Mesenchymal stem cell (in vitro differentiated cells and primary cell): ENCODE measurements at regions not wholly inside any gene's neighbourhood (a gene's known extent, or its start where the extent isn't known, plus 50 kb on each side); places are given as distances from the start of the nearest gene placed in this dataset.
A peak's percentile ranks its signal among the peaks of the same experiment; 100 is the strongest.
"Not testable (repeated sequence)": the region's sequence is repeated elsewhere in the genome, so short reads cannot be mapped to it uniquely, and the experiment has no call there.

Source experiments
- DNase-seq: peaks from one replicate; pipeline ENCODE4 v3.0.0-alpha.2; 2013
- H2AFZ ChIP-seq: one replicate; pipeline ENCODE4 v1.6.1; 2013; ENCODE audit warnings: low read depth, mild to moderate bottlenecking, control low read depth, inconsistent platforms, low read length, moderate library complexity
- H2AK5ac ChIP-seq: 2 replicates; pipeline ENCODE4 v1.6.1; 2013; ENCODE audit warnings: low read length, moderate library complexity, mild to moderate bottlenecking, inconsistent platforms; ENCODE audit not compliant: severe bottlenecking
- H2BK120ac ChIP-seq: one replicate; pipeline ENCODE4 v1.6.1; 2013; ENCODE audit warnings: low read depth, mild to moderate bottlenecking, inconsistent platforms, low read length, moderate library complexity
- H2BK12ac ChIP-seq, 2 experiments: one replicate each; pipeline ENCODE4 v1.6.1; 2013; ENCODE audit warnings: inconsistent platforms in 2 of 2, low read length in 2 of 2, mild to moderate bottlenecking in 2 of 2, moderate library complexity in 2 of 2, control low read depth in 1 of 2
- H2BK15ac ChIP-seq: one replicate; pipeline ENCODE4 v1.6.1; 2013; ENCODE audit warnings: mild to moderate bottlenecking, low read depth, inconsistent platforms; ENCODE audit not compliant: poor library complexity, severe bottlenecking
- H2BK5ac ChIP-seq: 2 replicates; pipeline ENCODE4 v1.6.1; 2013; ENCODE audit warnings: low read depth, mild to moderate bottlenecking, low read length, control low read depth, inconsistent platforms; ENCODE audit not compliant: poor library complexity, severe bottlenecking
- H3K14ac ChIP-seq, 2 experiments: one replicate each; pipeline ENCODE4 v1.6.1; 2013; ENCODE audit warnings: inconsistent platforms in 2 of 2, low read length in 2 of 2, control low read depth in 1 of 2, mild to moderate bottlenecking in 1 of 2, moderate library complexity in 1 of 2
- H3K18ac ChIP-seq, 2 experiments: one replicate each; pipeline ENCODE4 v1.6.1; 2013; ENCODE audit warnings: inconsistent platforms in 2 of 2, low read length in 2 of 2, control low read depth in 1 of 2, low read depth in 1 of 2, mild to moderate bottlenecking in 1 of 2
- H3K23ac ChIP-seq, 2 experiments: one replicate each; pipeline ENCODE4 v1.6.1; 2013; ENCODE audit warnings: inconsistent platforms in 2 of 2, low read length in 2 of 2, mild to moderate bottlenecking in 2 of 2, moderate library complexity in 2 of 2, control low read depth in 1 of 2
- H3K27ac ChIP-seq: 2 replicates; pipeline ENCODE4 v1.5.1; 2013; ENCODE audit warnings: mild to moderate bottlenecking, moderate library complexity, low read length, control low read depth, inconsistent platforms; ENCODE audit not compliant: poor library complexity, severe bottlenecking
- H3K27me3 ChIP-seq, 2 experiments: 2 replicates each; pipeline versions ENCODE4 v1.6.1 to v1.7.0; 2013; ENCODE audit warnings: low read length in 2 of 2, mild to moderate bottlenecking in 2 of 2, moderate library complexity in 2 of 2, control low read depth in 1 of 2, inconsistent platforms in 1 of 2; ENCODE audit not compliant: control insufficient read depth in 1 of 2, insufficient read depth in 1 of 2
- H3K36me3 ChIP-seq, 2 experiments: 2 replicates each; pipeline versions ENCODE4 v1.6.1 to v1.7.0; 2013; ENCODE audit warnings: low read length in 2 of 2, control low read depth in 1 of 2, inconsistent platforms in 1 of 2, low read depth in 1 of 2, mild to moderate bottlenecking in 1 of 2; ENCODE audit not compliant: insufficient read depth in 2 of 2, control insufficient read depth in 1 of 2
- H3K4ac ChIP-seq, 2 experiments: one replicate each; pipeline ENCODE4 v1.6.1; 2013; ENCODE audit warnings: inconsistent platforms in 2 of 2, low read length in 2 of 2, mild to moderate bottlenecking in 2 of 2, moderate library complexity in 2 of 2, control low read depth in 1 of 2, low read depth in 1 of 2
- H3K4me1 ChIP-seq: 2 replicates; pipeline ENCODE4 v1.6.1; 2013; ENCODE audit warnings: low read depth, low read length, control low read depth; ENCODE audit not compliant: control insufficient read depth, insufficient read depth
- H3K4me2 ChIP-seq: 2 replicates; pipeline ENCODE4 v1.6.1; 2013; ENCODE audit warnings: low read length, mild to moderate bottlenecking, inconsistent platforms; ENCODE audit not compliant: poor library complexity, severe bottlenecking
- H3K4me3 ChIP-seq, 2 experiments: 2 replicates each; pipeline versions ENCODE4 v1.5.1 to v1.7.0; 2013; ENCODE audit warnings: low read length in 2 of 2, mild to moderate bottlenecking in 2 of 2, control low read depth in 1 of 2, low read depth in 1 of 2; ENCODE audit not compliant: insufficient read depth in 1 of 2
- H3K79me1 ChIP-seq: replicated peaks from 2 replicates; pipeline ENCODE4 v1.6.1; 2013; ENCODE audit warnings: mild to moderate bottlenecking, control low read depth, low read length, inconsistent platforms; ENCODE audit not compliant: poor library complexity, severe bottlenecking
- H3K9ac ChIP-seq: 2 replicates; pipeline ENCODE4 v1.7.0; 2013; ENCODE audit warnings: mild to moderate bottlenecking, low read length, moderate library complexity
- H3K9me3 ChIP-seq: 2 replicates; pipeline ENCODE4 v1.7.0; 2013; ENCODE audit warnings: mild to moderate bottlenecking, low read length; ENCODE audit not compliant: control insufficient read depth
- H4K8ac ChIP-seq: one replicate; pipeline ENCODE4 v1.6.1; 2013; ENCODE audit warnings: inconsistent platforms, mild to moderate bottlenecking, low read length, moderate library complexity
- H4K91ac ChIP-seq: one replicate; pipeline ENCODE4 v1.6.1; 2013; ENCODE audit warnings: mild to moderate bottlenecking, low read length, inconsistent platforms
- WGBS: methylation state at CpG from one replicate; pipeline ENCODE4 v1.1.7; 2013; ENCODE audit warnings: mixed read lengths; 5-methylcytosine and 5-hydroxymethylcytosine counted together

DNA sequence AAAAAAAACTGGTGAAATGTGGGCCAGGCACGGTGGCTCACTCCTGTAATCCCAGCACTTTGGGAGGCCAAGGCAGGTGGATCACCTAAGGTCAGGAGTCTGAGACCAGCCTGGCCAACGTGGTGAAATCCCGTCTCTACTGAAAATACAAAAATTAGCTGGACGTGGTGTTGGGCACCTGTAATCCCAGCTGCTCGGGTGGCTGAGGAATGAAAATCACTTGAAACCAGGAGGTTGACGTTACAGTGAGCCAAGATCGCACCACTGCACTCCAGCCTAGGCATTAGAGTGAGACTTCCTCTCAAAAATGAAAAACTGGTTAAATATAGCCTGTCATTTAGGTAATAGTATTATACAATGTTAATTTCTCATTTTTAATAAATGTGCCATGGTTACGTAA lies 1692.0 kb downstream of the SPATA31A7 start:
- not testable (repeated sequence) for H3K14ac ChIP-seq, H3K27ac ChIP-seq, H2BK5ac ChIP-seq, H2AK5ac ChIP-seq, H3K4me1 ChIP-seq, DNase-seq, H3K18ac ChIP-seq, H4K91ac ChIP-seq, H3K27me3 ChIP-seq, H3K79me1 ChIP-seq, H3K4ac ChIP-seq, H3K4me2 ChIP-seq, H2BK120ac ChIP-seq, H3K9me3 ChIP-seq, H3K36me3 ChIP-seq, H3K9ac ChIP-seq, H3K4me3 ChIP-seq, H2AFZ ChIP-seq, H2BK12ac ChIP-seq, H4K8ac ChIP-seq, H2BK15ac ChIP-seq, H3K23ac ChIP-seq
- WGBS = 62% methylated on average over 5 of the region's 8 CpGs

GRCh38 chr9:62882717-62883116 lies 1692.9 kb downstream of the SPATA31A7 start:
- not testable (repeated sequence) for H3K4ac ChIP-seq, H3K36me3 ChIP-seq, H2AK5ac ChIP-seq, H3K4me2 ChIP-seq, H3K27me3 ChIP-seq, H3K79me1 ChIP-seq, H3K18ac ChIP-seq, H2BK15ac ChIP-seq, H3K4me1 ChIP-seq, H3K23ac ChIP-seq, H3K9ac ChIP-seq, H3K4me3 ChIP-seq, H4K91ac ChIP-seq, H2BK12ac ChIP-seq, H3K27ac ChIP-seq, H3K9me3 ChIP-seq, DNase-seq, H2BK120ac ChIP-seq, H2BK5ac ChIP-seq, H2AFZ ChIP-seq, H4K8ac ChIP-seq, H3K14ac ChIP-seq
- 68% methylated on average over 5 of the region's 5 CpGs for WGBS

GRCh38 chr9:62896692-62897091 lies 1706.9 kb downstream of the SPATA31A7 start:
- not testable (repeated sequence) for H2BK120ac ChIP-seq, H3K4me2 ChIP-seq, H4K91ac ChIP-seq, H2AK5ac ChIP-seq, DNase-seq, H3K9me3 ChIP-seq, H3K27ac ChIP-seq, H3K79me1 ChIP-seq, H2BK5ac ChIP-seq, H3K4me1 ChIP-seq, H3K4ac ChIP-seq, H3K9ac ChIP-seq, H3K27me3 ChIP-seq, H3K4me3 ChIP-seq, H3K36me3 ChIP-seq, H3K14ac ChIP-seq, H2AFZ ChIP-seq, H3K23ac ChIP-seq, H3K18ac ChIP-seq, H4K8ac ChIP-seq, H2BK15ac ChIP-seq, H2BK12ac ChIP-seq
- WGBS = 100% methylated on average over 1 of the region's 3 CpGs

- H4K8ac ChIP-seq, H3K79me1 ChIP-seq, H3K4me1 ChIP-seq, H2BK120ac ChIP-seq, H3K9me3 ChIP-seq, H2BK15ac ChIP-seq, H3K18ac ChIP-seq, H2AK5ac ChIP-seq, H3K23ac ChIP-seq, H3K4ac ChIP-seq, H2BK12ac ChIP-seq, H3K4me2 ChIP-seq, H4K91ac ChIP-seq, H3K27me3 ChIP-seq, H2BK5ac ChIP-seq, H3K36me3 ChIP-seq, H3K14ac ChIP-seq, H2AFZ ChIP-seq: not testable (repeated sequence)
- Histone ChIP-seq H3K27ac (peak overlapping the region; percentile 61), H3K9ac (peak overlapping the region; percentile 76), H3K4me3 (peak overlapping the region; percentile 49 to 71)
- WGBS = 50% methylated on average over 24 of the region's 48 CpGs
- peak; percentile 41 for DNase-seq
Observed at GRCh38 chr9:62897411-62898225, 1707.8 kb downstream of the SPATA31A7 start.
